ENCODE measurements at regions not wholly inside any gene's neighbourhood (a gene's known extent, or its start where the extent isn't known, plus 50 kb on each side); places are given as distances from the start of the nearest gene placed in this dataset.
"Not testable (repeated sequence)": the region's sequence is repeated elsewhere in the genome, so short reads cannot be mapped to it uniquely, and the experiment has no call there.

DNA sequence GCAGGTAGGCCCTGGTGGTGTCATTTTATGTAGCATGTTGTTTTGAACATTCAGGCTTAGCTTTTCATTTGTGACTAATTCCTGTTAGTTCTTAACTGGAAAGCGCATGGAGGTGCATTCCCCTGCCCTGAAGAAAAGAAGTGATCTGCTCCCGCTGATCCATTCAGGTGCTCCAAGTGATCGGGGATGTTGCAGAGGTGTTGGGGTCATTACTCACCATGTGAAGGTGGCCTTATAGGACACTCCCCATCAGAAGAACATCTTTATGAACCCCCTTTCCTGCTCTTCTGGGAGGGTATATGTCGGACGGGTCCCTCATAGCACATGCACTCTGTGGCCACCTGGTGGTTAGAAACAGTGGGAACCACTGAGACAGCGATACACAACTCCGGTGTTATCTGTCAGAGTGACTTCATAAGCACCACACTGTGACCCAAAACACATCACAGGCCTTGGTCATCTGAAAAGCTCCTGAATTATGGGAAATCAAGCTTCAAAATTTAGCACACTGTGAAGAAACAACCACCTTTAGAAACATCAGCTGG, 172.5 kb upstream of the NOTCH2NLA start:
- peak in 1 of 2 experiments; percentile 21 for DNase-seq

DNA sequence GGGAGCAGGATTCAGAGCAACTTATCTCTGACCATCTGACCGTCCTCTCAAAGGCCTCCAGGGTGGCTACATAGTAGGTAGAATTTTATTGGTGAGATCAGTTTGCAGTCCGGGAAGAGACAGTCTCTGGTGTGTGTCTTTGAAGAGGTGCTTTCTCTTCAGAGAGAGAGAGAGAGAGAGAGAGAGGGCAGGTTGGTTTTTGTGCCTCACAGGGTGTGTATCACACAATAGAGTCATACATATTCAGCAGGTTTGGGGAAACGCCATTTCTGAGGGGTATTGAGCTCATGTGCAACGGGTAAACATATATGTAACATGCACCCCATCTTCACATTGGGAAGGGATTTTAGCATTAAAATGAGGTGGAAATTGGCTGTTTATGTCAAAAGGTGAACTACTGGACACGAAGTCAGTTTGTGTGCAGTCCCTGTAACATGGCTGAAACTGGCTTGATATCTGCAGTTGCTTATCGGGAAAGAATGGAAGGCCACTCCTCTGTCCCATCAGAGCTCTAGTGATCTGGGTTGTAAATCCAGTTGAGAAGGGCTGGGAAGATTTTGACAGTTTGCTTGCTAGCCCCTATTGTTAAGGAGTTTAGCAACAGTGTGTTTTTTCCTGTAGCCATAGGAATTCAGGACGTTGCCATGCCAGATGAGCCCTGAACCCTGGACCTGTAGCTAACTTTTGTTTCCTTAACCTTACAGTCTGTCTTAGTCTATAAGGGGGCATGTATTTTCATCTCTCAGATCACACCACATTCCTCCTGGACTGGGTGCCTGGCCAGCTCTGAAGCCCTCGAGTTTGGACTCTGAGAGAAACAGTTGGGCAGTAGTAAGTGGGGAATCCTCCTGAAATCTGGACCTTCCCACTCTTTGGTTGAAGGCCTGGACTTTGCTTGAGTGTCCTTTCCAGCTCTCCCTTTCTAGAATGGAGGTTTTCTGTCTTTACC, 171.6 kb upstream of the NOTCH2NLA start:
- DNase-seq = not testable (repeated sequence)

DNA sequence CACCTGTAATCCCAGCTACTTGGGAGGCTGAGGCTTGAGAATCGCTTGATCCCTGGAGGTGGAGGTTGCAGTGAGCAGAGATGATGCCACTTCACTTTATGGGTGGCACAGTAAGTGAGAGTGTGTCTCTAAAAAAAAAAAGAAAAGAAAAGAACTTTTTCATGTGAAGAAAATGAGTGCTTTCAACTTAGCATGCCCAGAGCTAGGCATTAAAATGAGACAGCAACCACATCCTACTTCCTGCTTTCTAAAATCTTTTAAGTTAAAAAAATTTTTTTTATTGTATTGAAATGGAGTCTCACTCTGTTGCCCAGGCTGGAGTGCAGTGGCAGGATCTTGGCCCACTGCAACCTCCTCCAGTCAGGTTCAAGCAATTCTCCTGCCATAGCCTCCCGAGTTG, 170.4 kb upstream of the NOTCH2NLA start:
- not testable (repeated sequence) for DNase-seq

DNA sequence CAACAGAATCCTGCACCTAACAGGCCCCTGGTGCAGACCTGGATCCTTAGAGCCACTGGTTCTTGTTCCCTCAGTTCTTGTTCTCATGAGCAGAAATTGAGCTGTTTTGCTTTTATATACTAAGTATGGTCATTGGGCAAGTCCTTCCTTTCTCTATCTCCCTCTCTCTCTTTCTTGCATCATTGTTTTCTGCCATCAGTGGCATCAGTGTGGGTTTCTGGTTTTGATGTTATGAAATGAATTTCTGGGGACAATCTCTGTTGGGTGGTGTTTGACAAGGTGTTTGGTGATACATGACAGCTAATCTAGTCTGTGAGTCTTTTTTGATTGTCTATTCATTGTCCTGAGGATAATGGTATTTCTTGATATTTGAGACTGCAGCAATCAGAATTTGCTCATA, 168.0 kb upstream of the NOTCH2NLA start:
- DNase-seq = not testable (repeated sequence)

DNA sequence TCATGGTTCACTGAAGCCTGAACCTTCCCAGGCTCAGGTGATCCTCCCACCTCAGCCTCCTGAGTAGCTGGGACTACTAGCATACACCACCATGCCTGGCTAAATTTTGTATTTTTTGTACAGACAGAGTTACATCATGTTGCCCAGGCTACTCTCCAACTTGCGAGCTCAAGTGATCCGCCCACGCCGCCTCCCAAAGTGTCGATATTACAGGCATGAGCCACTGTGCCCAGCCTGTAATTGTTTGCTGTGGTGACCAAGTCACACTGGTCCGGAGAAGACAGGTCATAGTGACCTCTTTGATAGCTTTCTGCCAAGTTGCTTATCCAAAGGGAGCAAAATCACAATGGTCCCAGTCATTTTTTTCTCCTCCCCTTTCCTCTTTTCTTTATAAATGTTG, 167.4 kb upstream of the NOTCH2NLA start:
- DNase-seq = not testable (repeated sequence)

DNA sequence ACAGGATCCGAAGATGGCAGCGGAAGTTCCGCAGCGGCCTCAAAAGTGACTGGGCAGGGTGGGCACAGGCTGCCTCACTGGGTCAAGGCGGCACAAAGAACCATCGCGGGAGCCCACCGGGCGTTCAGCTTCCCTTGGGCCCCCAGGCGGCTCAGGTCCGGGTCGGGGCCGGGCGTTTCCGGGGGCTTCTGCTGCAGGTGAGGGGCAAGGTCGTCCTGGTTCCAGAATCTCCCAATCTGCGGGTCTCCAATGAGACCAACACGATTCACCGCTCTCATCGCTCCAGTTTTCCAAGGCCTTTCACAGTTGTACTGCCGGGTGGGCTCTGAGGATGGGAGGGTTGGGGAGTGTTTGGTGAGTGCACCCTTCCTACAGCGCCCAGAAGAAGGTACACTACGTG, 165.0 kb upstream of the NOTCH2NLA start:
- DNase-seq = not testable (repeated sequence)

DNA sequence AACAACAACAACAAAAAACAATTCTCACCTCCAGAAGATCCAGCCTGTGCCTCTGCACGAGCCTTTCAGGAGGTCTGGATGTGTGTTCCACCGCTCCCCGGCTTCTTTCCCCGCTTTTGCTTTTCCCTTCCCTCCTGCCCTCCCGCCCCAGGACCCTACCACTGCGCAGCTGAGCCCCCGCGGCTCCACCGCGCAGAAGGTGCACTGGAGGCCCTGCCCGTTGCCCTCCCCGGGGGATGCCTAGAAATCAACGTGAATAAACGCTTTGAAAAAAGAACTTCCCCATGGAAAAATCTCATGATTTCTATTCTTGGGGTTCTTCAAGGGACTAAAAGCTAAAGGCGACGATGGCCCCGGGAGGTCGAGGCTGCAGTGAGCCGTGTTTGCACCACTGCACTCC, 164.3 kb upstream of the NOTCH2NLA start:
- DNase-seq = not testable (repeated sequence)

DNA sequence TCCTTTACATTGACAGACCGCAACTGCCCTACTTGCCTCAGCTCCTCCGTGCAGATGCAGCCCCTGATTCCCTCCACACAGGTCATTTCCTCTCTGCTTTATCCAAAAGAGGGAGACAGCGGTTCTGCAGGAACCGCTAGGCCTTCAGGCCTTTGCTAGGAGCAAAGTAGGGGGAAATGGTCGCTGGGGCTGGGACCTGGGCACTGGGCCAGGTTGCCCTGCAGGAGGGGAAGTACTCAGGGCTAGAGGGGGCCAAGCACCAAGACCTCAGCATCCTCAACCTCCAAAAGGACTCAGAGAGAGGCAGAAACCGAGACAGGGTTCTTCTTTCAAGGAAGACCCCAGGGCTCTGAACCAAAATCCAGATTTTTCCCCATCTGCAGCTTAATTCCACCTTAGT, 160.4 kb upstream of the NOTCH2NLA start:
- DNase-seq = not testable (repeated sequence)

DNA sequence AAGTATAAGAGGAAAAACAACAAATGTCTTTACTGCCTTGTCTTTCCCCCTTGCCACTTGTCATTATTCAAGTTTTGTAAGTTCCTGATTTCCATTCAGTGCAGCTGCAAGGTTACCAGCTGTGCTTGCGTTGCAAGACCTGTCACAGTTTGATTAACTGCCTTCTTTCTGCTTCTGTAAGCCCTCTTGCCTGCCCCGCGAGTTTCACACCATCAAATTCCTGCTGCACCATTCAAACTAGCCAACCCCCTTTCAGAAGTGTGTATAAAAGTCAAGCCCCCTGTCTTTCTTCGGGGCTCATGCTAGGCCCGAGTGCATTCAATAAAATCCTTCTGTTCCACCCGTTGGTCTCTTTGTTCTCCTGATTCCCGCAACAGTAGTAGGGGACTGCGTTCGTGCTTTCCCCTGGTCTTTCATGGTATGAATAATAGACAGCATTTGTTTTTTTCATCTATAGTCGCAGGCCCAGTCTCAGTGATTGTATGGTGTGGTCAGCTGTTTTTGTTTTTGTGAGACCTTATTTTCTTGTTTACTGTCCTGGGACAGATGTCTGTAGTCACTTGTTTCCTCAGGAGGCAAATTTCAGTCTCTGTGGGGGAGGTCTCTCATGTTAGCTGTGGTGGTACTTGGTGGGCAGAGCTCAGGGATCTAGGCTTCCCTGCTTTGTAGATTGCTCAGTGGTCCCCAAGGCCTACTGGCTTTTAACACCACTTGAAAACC, 159.1 kb upstream of the NOTCH2NLA start:
- not testable (repeated sequence) for DNase-seq

DNA sequence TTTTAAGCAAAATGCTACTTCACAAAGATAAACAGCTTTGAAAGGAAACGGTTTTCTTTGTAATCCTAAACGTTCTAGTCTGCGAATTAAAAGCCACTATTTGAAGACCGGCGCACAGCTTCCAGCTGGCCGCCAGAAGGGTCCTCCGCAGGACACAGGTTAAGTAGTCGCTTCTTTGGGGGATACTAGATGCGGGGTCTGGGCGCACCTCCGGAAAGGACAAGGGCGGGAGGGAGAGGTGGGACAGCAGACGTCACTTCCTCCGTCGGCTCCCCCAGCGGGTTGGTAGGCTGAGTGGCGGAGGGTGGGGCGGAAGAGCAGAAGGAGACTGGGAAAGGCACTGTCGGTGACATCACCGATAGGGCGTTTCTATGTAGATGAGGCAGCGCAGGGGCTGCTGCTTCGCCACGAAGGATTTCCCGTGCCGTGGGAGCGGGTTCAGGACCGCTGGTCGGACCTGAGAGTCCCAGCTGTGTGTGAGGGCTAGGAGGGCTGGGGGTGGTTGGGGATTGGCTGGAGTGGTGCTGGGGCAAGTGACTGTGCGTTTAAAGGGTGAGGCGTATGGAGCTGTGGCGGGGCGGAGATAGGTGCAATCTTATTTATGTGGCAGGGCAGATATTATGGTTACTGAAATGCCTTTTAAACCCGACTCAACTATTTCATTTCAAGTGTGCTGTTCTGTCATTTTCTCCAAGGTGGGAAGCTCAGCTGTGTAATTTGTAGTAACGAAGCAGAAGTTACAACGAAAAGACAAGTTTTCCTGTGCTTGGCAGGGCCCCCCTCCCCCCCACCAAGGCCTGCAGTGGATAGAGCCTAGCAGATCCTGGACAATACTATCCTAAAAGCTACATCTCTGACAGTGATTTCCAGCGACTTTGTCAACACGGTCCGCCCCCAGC, 158.3 kb upstream of the NOTCH2NLA start:
- DNase-seq = peak; percentile 80 to 84

DNA sequence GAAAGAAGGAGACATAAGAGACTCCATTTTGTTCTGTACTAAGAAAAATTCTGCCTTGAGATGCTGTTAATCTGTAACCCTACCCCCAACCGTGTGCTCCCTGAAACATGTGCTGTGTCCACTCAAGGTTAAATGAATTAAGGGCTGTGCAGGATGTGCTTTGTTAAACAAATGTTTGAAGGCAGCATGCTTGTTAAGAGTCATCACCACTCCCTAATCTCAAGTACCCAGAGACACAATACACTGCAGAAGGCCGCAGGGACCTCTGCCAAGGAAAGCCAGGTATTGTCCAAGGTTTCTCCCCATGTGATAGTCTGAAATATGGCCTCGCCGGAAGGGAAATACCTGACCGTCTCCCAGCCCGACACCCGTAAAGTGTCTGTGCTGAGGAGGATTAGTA, 152.4 kb upstream of the NOTCH2NLA start:
- DNase-seq = not testable (repeated sequence)

DNA sequence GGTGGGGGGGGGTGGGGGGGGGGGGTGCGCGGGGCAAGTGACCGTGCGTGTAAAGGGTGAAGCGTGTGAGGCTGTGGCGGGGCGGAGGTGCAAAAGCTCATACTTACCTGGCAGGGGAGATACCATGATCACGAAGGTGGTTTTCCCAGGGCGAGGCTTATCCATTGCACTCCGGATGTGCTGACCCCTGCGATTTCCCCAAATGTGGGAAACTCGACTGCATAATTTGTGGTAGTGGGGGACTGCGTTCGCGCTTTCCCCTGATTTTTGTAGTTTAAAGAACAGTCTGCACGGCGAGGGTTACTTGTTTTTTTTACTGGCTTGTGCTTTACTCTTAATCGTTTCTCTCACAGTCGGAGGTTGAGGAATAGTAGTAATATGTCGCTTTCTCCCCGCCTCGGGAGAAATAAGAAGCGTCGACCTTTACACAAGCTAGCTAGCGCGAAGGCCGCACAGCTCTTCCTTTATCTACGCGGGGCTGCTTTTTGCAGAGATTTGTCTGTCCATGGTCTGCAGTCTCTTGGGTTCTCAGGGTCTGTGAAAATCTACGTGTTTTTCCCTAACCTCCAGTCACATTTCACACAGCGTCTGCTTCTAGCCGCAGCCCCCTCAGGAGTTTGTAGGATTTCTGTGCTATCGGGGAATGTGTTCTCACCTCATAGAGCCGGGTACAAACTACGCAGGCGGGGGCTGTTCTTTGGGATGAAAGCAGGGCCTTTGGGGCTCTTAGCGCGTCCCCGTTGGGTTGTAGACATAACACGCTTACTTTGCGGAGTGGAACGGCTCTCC, 148.1 kb upstream of the NOTCH2NLA start:
- peak; percentile 74 to 81 for DNase-seq

DNA sequence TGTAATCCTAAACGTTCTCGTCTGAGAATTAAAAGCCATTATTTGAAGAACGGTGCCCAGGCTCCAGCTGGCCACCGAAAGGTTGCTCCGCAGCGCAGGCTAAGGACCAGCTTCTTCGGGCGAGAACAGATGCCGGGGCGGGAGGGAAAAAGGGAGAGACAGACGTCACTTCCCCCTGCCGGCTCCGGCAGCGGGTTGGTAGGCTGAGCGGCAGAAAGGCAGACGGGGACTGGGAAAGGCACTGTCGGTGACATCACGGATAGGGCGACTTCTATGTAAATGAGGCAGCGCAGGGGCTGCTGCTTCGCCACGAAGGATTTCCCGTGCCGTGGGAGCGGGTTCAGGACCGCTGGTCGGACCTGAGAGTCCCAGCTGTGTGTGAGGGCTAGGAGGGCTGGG, 147.5 kb upstream of the NOTCH2NLA start:
- peak; percentile 79 to 85 for DNase-seq

DNA sequence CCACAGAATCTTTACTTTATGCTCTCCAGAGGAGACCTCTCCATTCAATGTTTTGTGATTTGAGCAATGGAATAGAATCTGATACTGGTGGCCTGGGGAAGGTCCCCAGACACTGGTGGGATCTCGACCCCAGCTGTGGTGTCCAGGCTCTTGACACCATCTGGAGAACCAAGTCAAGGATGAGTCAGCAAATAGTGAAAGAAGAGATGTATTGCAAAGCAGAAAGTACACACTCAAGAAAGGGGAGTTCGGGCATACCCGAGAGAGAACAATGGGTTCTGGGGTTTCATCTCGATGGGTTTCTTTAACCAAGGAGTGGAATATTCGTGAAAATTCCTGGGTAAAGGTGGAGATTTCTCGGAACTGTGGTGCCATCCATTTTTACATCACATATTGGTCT, 146.3 kb upstream of the NOTCH2NLA start:
- not testable (repeated sequence) for DNase-seq

DNA sequence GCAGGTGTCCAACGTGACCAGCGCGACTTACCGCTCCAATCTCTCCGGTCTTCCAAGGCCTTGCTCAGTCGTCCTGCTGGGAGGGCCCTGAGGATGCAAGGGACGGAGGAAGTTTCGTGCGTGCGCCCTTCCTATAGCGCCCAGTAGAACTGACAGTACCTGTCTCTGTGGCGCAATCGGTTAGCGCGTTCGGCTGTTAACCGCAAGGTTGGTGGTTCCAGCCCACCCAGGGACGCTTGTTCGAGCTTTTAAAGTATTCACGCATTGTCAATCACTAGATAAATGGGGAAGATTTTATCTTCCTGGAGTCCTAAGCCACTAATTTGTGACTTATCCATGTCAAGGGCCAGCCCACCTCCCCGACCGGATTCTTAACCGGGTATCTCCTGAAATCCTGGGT, 141.1 kb upstream of the NOTCH2NLA start:
- peak; percentile 58 to 66 for DNase-seq

DNA sequence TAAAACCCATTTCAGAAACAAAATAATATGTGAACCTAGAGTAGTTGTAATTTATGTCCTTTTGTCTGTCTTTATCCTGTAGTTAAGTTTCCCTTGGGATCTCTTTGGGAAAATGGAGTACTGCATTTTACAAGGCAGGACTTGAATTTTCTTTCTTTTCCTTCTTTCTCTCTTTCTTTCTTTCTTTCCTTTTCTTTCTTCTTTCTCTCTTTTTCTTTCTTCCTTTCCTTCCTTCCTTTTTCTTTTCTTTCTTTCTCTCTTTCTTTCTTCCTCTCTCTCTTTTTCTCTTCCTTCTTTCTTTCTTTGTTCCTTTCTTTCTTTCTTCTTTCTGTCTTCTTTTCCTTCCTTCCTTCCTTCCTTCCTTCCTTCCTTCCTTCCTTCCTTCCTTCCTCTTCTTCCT, 126.6 kb upstream of the NOTCH2NLA start:
- DNase-seq = not testable (repeated sequence)

DNA sequence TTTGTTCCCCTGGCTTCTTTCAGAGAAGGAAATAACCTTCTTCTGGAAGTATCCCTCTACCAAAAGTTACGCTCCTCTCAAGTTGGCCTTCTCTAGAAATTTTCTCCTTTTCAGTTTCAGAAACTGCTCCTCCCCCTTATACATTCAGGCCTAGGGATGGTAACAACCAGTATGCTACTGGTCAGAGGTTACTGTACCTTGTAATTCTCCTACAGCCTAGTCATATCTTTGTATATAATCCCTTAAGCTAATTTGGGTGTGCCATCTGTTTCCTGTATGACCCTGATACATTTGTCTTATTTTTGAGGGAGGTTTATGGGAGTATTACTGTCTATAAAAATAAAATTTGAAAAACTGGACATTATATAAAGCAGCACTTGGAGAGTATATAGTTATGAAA, 98.0 kb upstream of the NOTCH2NLA start:
- DNase-seq = not testable (repeated sequence)

DNA sequence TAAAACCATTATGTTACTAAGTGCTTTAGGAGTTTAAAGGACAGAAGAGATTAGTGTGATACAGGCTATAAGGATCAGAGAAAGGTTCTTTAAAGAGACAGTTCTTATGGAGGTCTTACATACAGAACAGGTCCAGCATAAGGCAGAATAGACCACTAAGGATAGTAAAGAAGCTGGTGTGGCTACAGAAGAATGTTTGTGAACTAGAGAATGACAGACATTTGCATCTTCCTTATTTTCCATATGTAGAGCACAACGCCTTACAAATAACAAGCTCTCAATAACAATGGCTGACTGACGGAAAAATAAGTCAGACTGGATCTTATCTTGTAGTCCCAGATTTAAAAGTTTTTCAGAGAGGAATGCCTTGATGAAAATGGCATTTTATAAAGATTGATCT, 95.6 kb upstream of the NOTCH2NLA start:
- DNase-seq = not testable (repeated sequence)

DNA sequence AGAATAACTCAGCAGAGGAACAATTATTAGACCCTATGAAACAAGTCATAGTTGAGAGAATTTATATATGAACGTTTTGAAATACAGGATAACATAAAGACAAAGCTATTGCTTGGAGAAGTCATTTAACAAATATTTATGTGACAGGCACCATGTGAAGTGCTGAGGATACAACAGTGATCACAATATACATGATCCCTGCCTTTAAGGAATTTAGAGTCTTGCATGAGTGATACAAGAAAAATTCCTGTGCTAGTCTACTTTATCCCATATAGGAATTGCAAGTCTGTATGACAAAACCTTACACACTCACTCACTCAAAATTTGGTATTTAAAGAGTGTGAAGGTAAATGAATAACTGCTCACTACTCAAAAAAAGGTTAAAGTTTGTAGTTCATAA, 94.5 kb upstream of the NOTCH2NLA start:
- not testable (repeated sequence) for DNase-seq

DNA sequence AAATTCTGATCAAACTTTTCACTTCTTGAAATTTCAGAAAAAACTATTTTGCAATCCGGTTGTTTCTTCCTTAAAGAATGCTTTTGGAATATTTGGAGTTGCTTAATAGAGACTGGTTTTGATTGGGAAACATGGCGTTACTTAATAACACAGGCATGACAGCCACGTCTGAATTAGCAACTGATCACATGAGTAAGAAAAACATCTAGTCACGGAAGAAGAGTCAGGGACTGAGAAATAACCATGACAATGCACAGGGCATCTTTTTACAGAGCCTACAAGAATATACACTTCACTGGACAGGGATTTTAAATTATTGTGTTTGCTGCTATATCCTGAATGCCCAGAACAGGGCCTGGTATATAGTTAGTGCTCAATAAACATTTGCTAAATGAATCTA, 94.1 kb upstream of the NOTCH2NLA start:
- DNase-seq = not testable (repeated sequence)

DNA sequence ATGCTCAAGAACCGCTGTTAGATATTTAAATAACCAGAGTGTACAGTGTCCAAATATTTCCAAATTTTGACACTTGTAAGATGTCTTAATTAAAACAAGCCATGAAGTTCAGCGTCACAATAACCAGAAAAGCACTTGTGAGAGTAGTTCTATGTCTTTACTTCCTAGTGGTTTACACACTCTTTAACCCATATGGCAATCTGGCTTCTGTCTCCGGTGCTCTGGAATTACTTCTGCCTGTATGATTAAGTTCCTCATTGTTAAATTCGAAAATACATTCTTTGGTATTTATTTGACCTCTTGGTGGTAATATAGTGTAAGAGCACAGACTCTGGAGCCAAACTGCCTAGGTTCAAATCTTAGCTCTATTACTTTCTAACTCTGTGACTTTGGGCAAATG, 89.9 kb upstream of the NOTCH2NLA start:
- DNase-seq = not testable (repeated sequence)

DNA sequence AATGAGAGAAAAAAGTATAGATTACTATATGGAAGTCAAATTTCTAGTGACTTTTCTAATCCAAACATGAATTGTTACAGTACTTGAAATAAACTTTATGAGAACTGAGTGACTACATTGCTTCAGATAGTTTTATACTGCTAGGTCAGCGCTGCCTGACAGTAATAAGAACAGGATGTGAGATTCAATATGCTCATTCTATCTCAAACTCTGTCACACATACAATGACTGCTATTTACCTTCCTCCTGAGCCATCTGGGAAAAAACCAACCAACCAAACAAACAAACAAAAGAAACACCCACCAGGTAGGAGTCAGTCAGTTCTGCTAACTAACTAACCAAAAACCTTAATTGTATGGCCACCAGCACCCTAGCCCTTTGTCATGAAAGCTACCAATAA, 89.0 kb upstream of the NOTCH2NLA start:
- DNase-seq = not testable (repeated sequence)

Data from activated CD4-positive, alpha-beta T cell treated with anti-CD3 and anti-CD28 coated beads, Interleukin-2, amount 50 U/mL, for 48 hours (primary cell).